ENCODE measurements at regions not wholly inside any gene's neighbourhood (a gene's known extent, or its start where the extent isn't known, plus 50 kb on each side); places are given as distances from the start of the nearest gene placed in this dataset.
A peak's percentile ranks its signal among the peaks of the same experiment; 100 is the strongest.
"Not testable (repeated sequence)": the region's sequence is repeated elsewhere in the genome, so short reads cannot be mapped to it uniquely, and the experiment has no call there.

DNA sequence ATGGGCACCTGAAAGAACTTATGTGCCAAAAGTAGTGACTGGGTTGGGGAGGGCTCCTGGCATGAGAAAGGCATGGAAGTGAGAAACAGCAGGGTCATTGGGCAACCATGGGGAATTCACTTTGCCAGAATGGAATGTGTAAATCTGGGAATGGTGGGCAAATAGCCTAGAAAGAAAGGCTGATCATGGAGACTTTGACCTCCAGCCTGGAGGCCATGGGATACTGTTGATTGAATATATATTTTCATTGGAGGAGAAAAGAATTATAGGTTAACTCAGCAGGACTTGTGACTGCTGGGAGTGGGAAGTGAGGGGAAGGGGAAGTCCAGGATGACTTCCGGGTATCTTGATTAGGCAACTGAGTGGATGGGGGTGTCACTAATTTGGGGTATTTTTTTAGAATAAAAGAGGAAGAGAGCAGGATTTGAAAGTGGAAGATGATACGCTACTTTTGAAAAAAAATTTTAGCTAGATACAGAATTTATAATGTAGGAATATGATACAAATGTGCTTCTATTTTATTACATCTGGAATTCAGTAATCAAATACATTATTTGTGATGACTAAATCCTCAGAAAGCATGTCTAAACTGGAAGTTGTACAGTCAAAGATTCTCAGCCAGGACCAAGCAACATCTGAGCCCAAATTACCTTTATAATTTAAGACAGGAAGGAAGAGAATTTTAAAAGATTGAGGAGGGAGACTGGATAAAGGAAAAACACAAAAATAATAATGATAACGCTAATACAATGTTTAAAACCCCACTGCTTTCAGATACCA, 116.2 kb downstream of the GATA6 start:
- TF ChIP-seq, protein P1, sequence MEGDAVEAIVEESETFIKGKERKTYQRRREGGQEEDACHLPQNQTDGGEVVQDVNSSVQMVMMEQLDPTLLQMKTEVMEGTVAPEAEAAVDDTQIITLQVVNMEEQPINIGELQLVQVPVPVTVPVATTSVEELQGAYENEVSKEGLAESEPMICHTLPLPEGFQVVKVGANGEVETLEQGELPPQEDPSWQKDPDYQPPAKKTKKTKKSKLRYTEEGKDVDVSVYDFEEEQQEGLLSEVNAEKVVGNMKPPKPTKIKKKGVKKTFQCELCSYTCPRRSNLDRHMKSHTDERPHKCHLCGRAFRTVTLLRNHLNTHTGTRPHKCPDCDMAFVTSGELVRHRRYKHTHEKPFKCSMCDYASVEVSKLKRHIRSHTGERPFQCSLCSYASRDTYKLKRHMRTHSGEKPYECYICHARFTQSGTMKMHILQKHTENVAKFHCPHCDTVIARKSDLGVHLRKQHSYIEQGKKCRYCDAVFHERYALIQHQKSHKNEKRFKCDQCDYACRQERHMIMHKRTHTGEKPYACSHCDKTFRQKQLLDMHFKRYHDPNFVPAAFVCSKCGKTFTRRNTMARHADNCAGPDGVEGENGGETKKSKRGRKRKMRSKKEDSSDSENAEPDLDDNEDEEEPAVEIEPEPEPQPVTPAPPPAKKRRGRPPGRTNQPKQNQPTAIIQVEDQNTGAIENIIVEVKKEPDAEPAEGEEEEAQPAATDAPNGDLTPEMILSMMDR (IDR thresholded peaks at IDR 0.05; ENCODE audit: poor library complexity) = no peak
- TF ChIP-seq EZH2phosphoT487 (IDR thresholded peaks at IDR 0.05; ENCODE audit: low read depth, severe bottlenecking, unreplicated experiment) (no peak), EZH2 (IDR thresholded peaks at IDR 0.05; ENCODE audit: borderline replicate concordance) (no peak)
- Histone ChIP-seq H2AFZ (no peak overlapping the region), H3K9me3 (ENCODE audit: low read depth) (no peaks in the 10 kb centered on the region), H3K27ac (no peak overlapping the region), H3K79me2 (no peaks in the 10 kb centered on the region), H3K4me2 (no peak overlapping the region), H3K4me3 (no peak overlapping the region), H3K9me2 (replicated peaks; ENCODE audit: insufficient read depth) (no peaks in the 10 kb centered on the region), H3K27me3 (no peaks in the 10 kb centered on the region), H3K4me1 (ENCODE audit: insufficient read depth) (no peaks in the 10 kb centered on the region), H4K20me1 (ENCODE audit: insufficient read depth, poor library complexity, severe bottlenecking) (no peaks in the 10 kb centered on the region), H3K36me3 (replicated peaks; ENCODE audit: insufficient read depth, low read depth) (no peaks in the 10 kb centered on the region)
- DNase-seq (ENCODE audit: low spot score) = no peak
- WGBS (ENCODE audit: low lambda C conversion rate, missing lambda C conversion rate) = 75% methylated on average over 3 of the region's 3 CpGs

DNA sequence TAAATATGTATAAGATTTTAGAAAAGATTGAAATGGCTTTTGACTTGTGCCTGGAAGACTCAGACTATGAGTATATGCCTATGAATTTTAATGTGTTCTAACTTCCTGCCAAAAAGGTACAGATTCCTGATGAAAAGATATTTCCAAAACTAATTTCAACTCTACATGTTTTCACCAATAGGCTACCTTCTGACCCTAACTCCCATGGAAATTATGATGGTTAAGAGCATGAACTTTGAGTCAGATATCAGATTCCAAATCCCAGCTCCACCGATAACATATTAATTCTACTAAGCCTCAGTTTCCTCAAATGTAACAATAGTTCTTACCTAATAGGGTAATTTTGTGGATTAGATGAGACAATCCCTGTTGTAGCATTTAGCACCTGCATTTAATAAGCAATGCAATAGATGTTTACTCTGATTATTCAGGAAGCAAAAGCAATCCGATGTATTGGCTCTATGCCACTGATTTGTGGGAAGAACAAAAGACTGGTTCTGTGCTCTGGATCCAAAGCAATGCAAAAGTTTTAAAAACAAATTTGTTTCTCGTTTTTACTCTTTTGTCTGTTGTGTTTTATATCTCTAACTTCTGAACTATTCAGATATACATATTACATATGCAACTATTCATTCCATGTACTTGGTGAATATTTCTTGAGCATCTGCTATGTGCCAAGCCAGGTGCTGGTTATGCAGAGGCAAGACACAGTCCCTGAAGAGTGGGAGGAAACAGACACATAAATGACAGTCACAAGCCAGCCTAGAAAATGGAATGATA, 115.4 kb downstream of the GATA6 start:
- H4K20me1 ChIP-seq (ENCODE audit: insufficient read depth, poor library complexity, severe bottlenecking) = no peaks in the 10 kb centered on the region
- no peaks in the 10 kb centered on the region for H3K36me3 ChIP-seq (replicated peaks; ENCODE audit: insufficient read depth, low read depth)
- WGBS (ENCODE audit: low lambda C conversion rate, missing lambda C conversion rate) = 89% methylated on average over 3 of the region's 3 CpGs
- H3K79me2 ChIP-seq = no peaks in the 10 kb centered on the region
- H3K9me3 ChIP-seq (ENCODE audit: low read depth) = no peaks in the 10 kb centered on the region
- TF ChIP-seq, protein P1 (IDR thresholded peaks at IDR 0.05; ENCODE audit: poor library complexity) = no peak
- TF ChIP-seq EZH2 (IDR thresholded peaks at IDR 0.05; ENCODE audit: borderline replicate concordance) = no peak
- no peak for TF ChIP-seq EZH2phosphoT487 (IDR thresholded peaks at IDR 0.05; ENCODE audit: low read depth, severe bottlenecking, unreplicated experiment)
- no peak overlapping the region for H3K4me3 ChIP-seq
- no peaks in the 10 kb centered on the region for H3K4me1 ChIP-seq (ENCODE audit: insufficient read depth)
- no peak overlapping the region for H2AFZ ChIP-seq
- no peak for DNase-seq (ENCODE audit: low spot score)
- no peaks in the 10 kb centered on the region for H3K9me2 ChIP-seq (replicated peaks; ENCODE audit: insufficient read depth)
- no peaks in the 10 kb centered on the region for H3K27me3 ChIP-seq
- H3K4me2 ChIP-seq = no peak overlapping the region
- H3K27ac ChIP-seq = no peak overlapping the region

DNA sequence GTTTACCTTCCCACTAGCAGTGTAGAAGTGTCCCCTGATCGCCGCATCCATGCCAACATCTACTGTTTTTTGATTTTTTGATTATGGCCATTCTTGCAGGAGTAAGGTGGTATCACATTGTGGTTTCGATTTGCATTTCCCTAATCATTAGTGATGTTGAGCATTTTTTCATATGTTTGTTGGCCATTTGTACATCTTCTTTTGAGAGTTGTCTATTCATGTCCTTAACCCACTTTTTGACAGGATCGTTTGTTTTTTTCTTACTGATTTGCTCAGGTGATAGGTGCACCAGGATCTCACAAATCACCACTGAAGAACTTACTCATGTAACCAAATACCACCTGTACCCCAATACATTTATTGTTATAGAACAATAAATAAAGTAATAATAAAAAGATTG, 114.5 kb downstream of the GATA6 start:
- not testable (repeated sequence) for H3K36me3 ChIP-seq (replicated peaks; ENCODE audit: insufficient read depth, low read depth); H3K4me1 ChIP-seq (ENCODE audit: insufficient read depth); H3K4me2 ChIP-seq; H3K9me3 ChIP-seq (ENCODE audit: low read depth); H3K9me2 ChIP-seq (replicated peaks; ENCODE audit: insufficient read depth); H4K20me1 ChIP-seq (ENCODE audit: insufficient read depth, poor library complexity, severe bottlenecking); H3K4me3 ChIP-seq; H3K27me3 ChIP-seq; H3K79me2 ChIP-seq; DNase-seq (ENCODE audit: low spot score); H2AFZ ChIP-seq
- peak overlapping the region; percentile 66 for H3K27ac ChIP-seq
- 97% methylated on average over 4 of the region's 4 CpGs for WGBS (ENCODE audit: low lambda C conversion rate, missing lambda C conversion rate)

DNA sequence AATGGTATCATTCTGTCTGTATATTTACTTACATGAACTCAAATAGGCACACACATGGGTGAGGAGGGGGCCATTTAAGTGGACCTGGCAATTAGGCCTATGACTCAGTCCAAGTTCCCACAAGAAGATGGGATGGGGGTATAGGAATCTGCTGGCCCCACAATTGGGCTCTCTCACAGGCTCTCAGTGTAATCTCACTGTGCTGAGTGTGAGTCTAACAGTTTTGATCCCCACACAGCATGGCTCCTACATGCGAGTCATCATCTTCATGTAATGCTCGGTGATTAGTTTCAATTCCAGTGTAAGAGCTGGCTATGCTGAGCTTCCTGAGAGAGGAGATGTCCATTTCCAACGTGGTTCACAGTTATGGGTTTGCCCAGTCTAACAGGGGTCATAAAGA, 114.0 kb downstream of the GATA6 start:
- Histone ChIP-seq H3K36me3 (replicated peaks; ENCODE audit: insufficient read depth, low read depth) (no peaks in the 10 kb centered on the region), H4K20me1 (ENCODE audit: insufficient read depth, poor library complexity, severe bottlenecking) (no peaks in the 10 kb centered on the region), H3K27me3 (no peaks in the 10 kb centered on the region), H3K9me2 (replicated peaks; ENCODE audit: insufficient read depth) (no peaks in the 10 kb centered on the region), H3K27ac (peak overlapping the region; percentile 66), H3K79me2 (no peaks in the 10 kb centered on the region), H3K4me3 (no peak overlapping the region), H2AFZ (no peak overlapping the region), H3K4me1 (ENCODE audit: insufficient read depth) (no peaks in the 10 kb centered on the region), H3K9me3 (ENCODE audit: low read depth) (no peaks in the 10 kb centered on the region), H3K4me2 (no peak overlapping the region)
- WGBS (ENCODE audit: low lambda C conversion rate, missing lambda C conversion rate) = 89% methylated on average over 3 of the region's 3 CpGs
- no peak for DNase-seq (ENCODE audit: low spot score)
- TF ChIP-seq EZH2 (IDR thresholded peaks at IDR 0.05; ENCODE audit: borderline replicate concordance) (no peak), EZH2phosphoT487 (IDR thresholded peaks at IDR 0.05; ENCODE audit: low read depth, severe bottlenecking, unreplicated experiment) (no peak)
- TF ChIP-seq, protein P1 (IDR thresholded peaks at IDR 0.05; ENCODE audit: poor library complexity) = no peak

All from hepatocyte (in vitro differentiated cells).